ENCODE measurements at regions not wholly inside any gene's neighbourhood (a gene's known extent, or its start where the extent isn't known, plus 50 kb on each side); places are given as distances from the start of the nearest gene placed in this dataset.

- H3K23me2 ChIP-seq (ENCODE audit: low read depth, low read length): no peaks in the 10 kb centered on the region
- no peak overlapping the region for H3K4me3 ChIP-seq (ENCODE audit: extremely low read depth in 1 of 4, insufficient read depth in 2 of 4, low read depth in 3 of 4, low read length in 4 of 4)
- H3K4me1 ChIP-seq (replicated peaks in 1 of 4; ENCODE audit: control insufficient read depth in 3 of 4, insufficient read depth in 4 of 4, low read length in 3 of 4): no peaks in the 10 kb centered on the region
- no peak overlapping the region for H3K27ac ChIP-seq (ENCODE audit: low read depth, low read length)
- H3K27me3 ChIP-seq (replicated peaks in 1 of 4; ENCODE audit: control insufficient read depth in 3 of 4, extremely low read depth in 1 of 4, insufficient read depth in 3 of 4, low read length in 3 of 4): no peaks in the 10 kb centered on the region
- H3K56ac ChIP-seq (replicated peaks; ENCODE audit: insufficient read length, low read depth, low read length): no peak overlapping the region
- POLR2A ChIA-PET (ENCODE audit: partially characterized antibody): no interaction called here
- no peaks in the 10 kb centered on the region for H3K79me2 ChIP-seq (ENCODE audit: control insufficient read depth in 1 of 2, insufficient read depth in 2 of 2, low read length in 2 of 2)
- no peak overlapping the region for H2BK120ac ChIP-seq (replicated peaks; ENCODE audit: low read depth, low read length)
- H3K9ac ChIP-seq (replicated peaks in 1 of 4; ENCODE audit: extremely low read depth in 1 of 4, low read depth in 3 of 4, low read length in 3 of 4): no peak overlapping the region
- no peak overlapping the region for H2BK5ac ChIP-seq (ENCODE audit: low read depth, low read length)
- DNase-seq (ENCODE audit: low read depth in 1 of 2, low spot score in 2 of 2) (no peak), FAIRE-seq (no peak)
- H3K23ac ChIP-seq (ENCODE audit: insufficient read length): no peak overlapping the region
- H2AK5ac ChIP-seq (ENCODE audit: low read depth, low read length): no peak overlapping the region
- no peaks in the 10 kb centered on the region for H4K20me1 ChIP-seq (replicated peaks in 1 of 2; ENCODE audit: control insufficient read depth in 1 of 2, insufficient read depth in 2 of 2, low read length in 2 of 2)
- 92% methylated on average over 4 of the region's 4 CpGs; no CpG with 5 or more reads in 1 of the 2 experiments for WGBS, 2 experiments (ENCODE audit: extremely low coverage in 1 of 2, insufficient coverage in 1 of 2, insufficient read length in 1 of 2, insufficient replicate concordance in 2 of 2, low coverage in 1 of 2, low lambda C conversion rate in 2 of 2, missing lambda C conversion rate in 1 of 2)
- no peak overlapping the region for H2AFZ ChIP-seq (ENCODE audit: low read length)
- H4K5ac ChIP-seq (ENCODE audit: insufficient read length, low read depth, low read length): no peak overlapping the region
- no peak overlapping the region for H2BK15ac ChIP-seq (ENCODE audit: low read length)
- no peak overlapping the region for H3K18ac ChIP-seq (ENCODE audit: extremely low read depth, low read length)
- H3K4me2 ChIP-seq (ENCODE audit: insufficient read depth in 1 of 2, low read depth in 2 of 2, low read length in 2 of 2): no peak overlapping the region
- H2BK12ac ChIP-seq (ENCODE audit: low read depth, low read length): no peak overlapping the region
- H2BK20ac ChIP-seq (ENCODE audit: low read length): no peak overlapping the region
- no peak overlapping the region for H3K4ac ChIP-seq (replicated peaks; ENCODE audit: insufficient read length, low read depth, low read length)
- no peak overlapping the region for H4K91ac ChIP-seq (replicated peaks; ENCODE audit: insufficient read length, low read length)
- peaks cover 0 to 2% of the 10 kb centered on the region in 2 experiments; a peak in 1 of 4 replicates for H3K9me3 ChIP-seq (ENCODE audit: insufficient read depth in 2 of 2, low read depth in 1 of 2, low read length in 1 of 2)
- CTCF ChIA-PET (ENCODE audit: partially characterized antibody): interaction anchor here (0.9 to 1.3 kb wide), 2 partner anchors 114 to 650 kb away, joined by 3 read pairs; no protein-coding TSS in a partner anchor
- H4K8ac ChIP-seq (ENCODE audit: extremely low read depth, insufficient read depth, low read length): no peak overlapping the region
- no peak overlapping the region for H3K14ac ChIP-seq (ENCODE audit: insufficient read length)
- no peaks in the 10 kb centered on the region for H3K79me1 ChIP-seq (ENCODE audit: low read depth, low read length)
- no peaks in the 10 kb centered on the region for H3K36me3 ChIP-seq (ENCODE audit: control insufficient read depth in 2 of 4, insufficient read depth in 4 of 4, low read length in 3 of 4)
- no peak for TF ChIP-seq MAFK (IDR thresholded peaks at IDR 0.05; ENCODE audit: low read depth, low read length)
- TF ChIP-seq SUZ12 (IDR thresholded peaks at IDR 0.05; ENCODE audit: low read length): no peak
- no peak for TF ChIP-seq GABPA (IDR thresholded peaks at IDR 0.05; ENCODE audit: borderline replicate concordance, insufficient read depth, low read length)
- TF ChIP-seq NANOG (IDR thresholded peaks at IDR 0.05; ENCODE audit: insufficient read depth, low read depth, low read length, poor library complexity, severe bottlenecking): no peak
- TF ChIP-seq RBBP5 (IDR thresholded peaks at IDR 0.05; ENCODE audit: borderline replicate concordance, low read depth, low read length): no peak
- TF ChIP-seq FOSL1 (IDR thresholded peaks at IDR 0.05; ENCODE audit: insufficient read depth, low read depth, low read length): no peak
- no peak for TF ChIP-seq ASH2L (IDR thresholded peaks at IDR 0.05; ENCODE audit: low read length)
- TF ChIP-seq CHD2 (IDR thresholded peaks at IDR 0.05; ENCODE audit: low read length): no peak
- no peak for TF ChIP-seq SIN3A (conservative IDR thresholded peaks at IDR 0.05 in 1 of 2, IDR thresholded peaks at IDR 0.05 in 1 of 2; ENCODE audit: low read depth in 1 of 2, low read length in 2 of 2)
- TF ChIP-seq CBX5 (IDR thresholded peaks at IDR 0.05; ENCODE audit: low read depth, low read length): no peak
- TF ChIP-seq EZH2 (IDR thresholded peaks at IDR 0.05; ENCODE audit: low read depth, low read length, severe bottlenecking): no peak
- no peak for TF ChIP-seq KDM4A (IDR thresholded peaks at IDR 0.05; ENCODE audit: low read depth, low read length, severe bottlenecking)
- no peak for TF ChIP-seq ATF3 (IDR thresholded peaks at IDR 0.05; ENCODE audit: insufficient read depth, low read depth, low read length)
Observed at GRCh38 chr6:134830194-134830593, 119.7 kb downstream of the ALDH8A1 start.
